ENCODE measurements at regions not wholly inside any gene's neighbourhood (a gene's known extent, or its start where the extent isn't known, plus 50 kb on each side); places are given as distances from the start of the nearest gene placed in this dataset.

- TF ChIP-seq CTCF (IDR thresholded peaks at IDR 0.05) (no peak), POLR2A (IDR thresholded peaks at IDR 0.05) (no peak)
Measured at GRCh38 chr3:117107946-117108345, 398.4 kb downstream of the TUSC7 start.

Measured in Peyer's patch (tissue), 4 donors.